ENCODE measurements at regions not wholly inside any gene's neighbourhood (a gene's known extent, or its start where the extent isn't known, plus 50 kb on each side); places are given as distances from the start of the nearest gene placed in this dataset.
"Not testable (repeated sequence)": the region's sequence is repeated elsewhere in the genome, so short reads cannot be mapped to it uniquely, and the experiment has no call there.

DNA sequence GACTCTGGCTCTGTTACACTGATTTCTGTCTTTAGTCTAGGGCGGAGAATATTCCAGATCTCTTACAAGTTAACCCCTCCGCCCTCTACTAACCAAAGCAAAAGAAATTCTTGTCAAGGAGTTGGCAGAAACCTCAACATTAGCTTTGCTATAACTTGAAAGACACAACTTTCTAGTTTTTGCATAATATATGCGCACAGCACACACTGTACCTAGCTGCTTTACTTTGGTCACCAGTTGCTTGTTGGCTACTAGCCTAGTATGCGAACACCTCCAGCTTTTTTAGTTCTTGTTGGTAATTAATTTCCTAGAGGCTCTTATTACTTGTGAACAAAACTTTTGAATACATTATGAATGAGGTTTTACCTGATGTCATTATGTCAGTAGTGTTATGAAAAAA is 348.8 kb upstream of the C2CD4B start:
- no peak for DNase-seq

DNA sequence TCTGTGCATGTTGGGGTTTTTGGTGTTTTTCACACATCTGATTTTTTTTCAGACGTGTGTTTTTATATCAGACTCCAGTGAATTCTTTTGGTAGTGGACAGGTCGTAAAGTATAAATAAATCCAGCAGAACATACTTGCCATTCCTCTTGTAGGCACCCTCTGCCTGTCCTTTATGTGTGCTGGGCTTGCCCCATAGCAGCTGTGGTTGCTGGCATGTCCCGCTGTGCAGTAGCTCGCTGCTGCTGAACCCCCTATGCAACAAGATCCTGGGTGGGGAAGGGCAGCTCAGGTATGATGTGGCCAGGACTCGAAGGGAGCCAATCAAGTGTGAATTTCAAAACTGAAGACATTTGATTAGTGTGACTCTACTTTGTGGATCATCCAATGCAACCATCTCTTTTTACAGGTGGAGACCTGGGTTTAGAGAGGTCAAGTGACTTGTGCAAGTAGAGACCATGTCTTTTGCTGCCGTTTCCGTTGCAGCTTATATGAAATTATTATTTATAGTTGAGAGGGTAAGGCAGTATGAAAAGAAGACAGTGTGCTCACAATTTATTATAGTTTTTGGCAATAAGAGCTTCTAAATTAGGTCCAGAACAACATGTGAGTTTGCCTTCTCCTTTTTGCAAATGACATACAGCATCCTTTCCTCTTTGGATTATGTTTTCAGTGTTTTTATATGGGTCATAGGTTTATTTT is 350.8 kb upstream of the C2CD4B start:
- no peak for DNase-seq

DNA sequence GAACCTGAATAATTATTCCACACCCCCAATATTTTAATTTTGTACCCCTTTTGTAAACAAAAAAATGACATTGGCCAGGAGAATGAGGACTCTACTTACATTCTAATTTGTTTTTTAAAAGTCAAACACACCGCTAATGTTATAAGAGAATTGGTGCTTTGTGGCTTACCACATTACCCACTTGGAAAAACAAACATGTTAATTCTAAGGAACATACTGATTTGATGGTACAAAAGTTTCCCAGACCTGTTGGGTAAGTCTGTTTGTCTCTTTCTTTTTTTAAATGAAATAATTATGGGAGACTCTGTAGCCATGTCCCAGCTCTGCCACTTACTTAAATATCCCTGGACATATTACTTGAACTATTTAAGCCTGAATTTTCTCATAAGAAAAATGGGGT is 352.5 kb upstream of the C2CD4B start:
- DNase-seq = no peak

DNA sequence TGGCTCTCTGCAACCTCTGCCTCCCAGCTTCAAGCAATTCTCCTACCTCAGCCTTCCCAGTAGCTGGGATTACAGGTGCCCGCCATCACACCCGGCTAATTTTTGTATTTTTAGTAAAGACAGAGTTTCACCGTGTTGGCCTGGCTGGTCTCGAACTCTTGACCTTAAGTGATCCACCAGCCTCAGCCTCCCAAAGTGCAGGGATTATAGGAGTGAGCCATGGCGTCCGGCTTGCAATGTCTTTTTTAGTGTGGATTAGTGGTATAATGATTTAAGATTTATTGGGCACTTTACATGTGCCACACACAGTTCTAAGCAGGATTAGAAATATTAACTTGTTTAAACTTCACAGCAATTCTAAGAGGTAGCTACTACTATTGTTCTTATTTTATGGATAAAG is 353.6 kb upstream of the C2CD4B start:
- DNase-seq = not testable (repeated sequence)

DNA sequence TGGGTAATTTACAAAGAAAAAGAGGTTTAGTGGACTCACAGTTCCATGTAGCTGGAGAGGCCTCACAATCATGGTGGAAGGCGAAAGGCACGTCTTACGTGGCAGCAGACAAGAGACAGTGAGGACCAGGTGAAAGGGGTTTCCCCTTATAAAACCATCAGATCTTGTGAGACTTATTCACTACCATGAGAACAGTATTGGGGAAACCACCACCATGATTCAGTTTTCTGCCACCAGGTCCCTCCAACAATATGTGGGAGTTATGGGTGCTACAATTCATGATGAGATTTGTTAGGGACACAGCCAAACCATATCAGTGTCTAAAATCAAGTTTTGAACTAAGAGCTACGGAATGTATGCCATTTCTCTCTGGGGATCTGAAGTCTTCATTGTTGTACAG is 354.8 kb upstream of the C2CD4B start:
- DNase-seq = no peak

DNA sequence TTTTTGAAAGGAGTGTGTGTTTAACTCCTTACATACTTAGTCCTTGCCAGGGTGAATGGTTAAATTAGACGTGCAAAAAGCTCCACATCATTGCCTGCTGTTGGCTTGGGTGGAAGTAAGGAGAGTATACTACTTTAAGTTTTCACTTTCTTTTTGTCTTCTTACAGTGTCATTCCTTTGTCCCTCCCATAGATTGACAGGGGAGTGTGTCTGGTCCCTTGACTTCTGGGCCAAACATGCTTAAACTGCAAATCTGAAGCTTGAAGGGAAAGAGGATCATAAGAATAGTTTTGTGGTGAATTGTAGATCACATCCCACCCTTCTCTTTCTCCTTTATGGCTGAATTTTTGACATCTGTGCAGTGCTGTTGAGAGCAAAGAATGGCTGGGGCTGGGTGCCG is 355.8 kb upstream of the C2CD4B start:
- DNase-seq = no peak

DNA sequence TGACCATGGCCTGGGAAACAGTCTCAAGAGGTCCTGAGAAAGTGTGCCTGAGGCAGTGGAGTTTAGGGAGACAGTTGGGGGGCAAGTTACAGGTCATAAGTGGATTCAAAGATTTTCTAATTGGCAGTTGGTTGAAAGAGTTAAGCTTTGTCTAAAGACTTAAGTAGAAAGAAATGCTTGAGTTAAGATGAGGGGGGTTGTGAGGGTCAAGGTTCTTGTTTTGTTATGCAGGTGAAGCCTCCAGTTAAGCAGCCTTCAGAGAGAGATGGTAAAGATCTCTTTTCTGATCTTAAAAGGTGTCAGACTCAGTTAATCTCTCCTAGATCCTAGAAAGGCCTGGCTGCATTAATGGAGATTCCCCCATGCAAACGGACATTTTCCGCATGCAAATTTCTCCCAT is 356.3 kb upstream of the C2CD4B start:
- DNase-seq = no peak

DNA sequence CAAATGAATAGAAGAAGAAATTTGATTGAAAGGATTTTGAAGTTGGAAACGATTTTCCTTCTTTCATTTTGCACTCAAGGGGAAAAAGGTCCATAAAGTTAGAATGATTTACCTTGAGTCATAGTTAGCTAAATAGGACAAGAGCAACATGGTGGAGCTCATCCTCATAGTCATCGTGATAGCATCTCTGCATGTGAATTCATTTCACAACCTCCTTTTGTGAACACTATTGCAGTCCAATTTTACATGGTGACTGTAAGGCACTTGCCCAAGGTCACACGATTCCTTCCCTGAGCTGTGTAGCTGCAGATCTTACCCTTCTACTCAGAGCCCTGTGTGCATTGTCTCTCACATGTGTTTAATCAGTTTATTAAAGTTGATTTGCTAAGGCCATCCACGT is 359.8 kb upstream of the C2CD4B start:
- no peak for DNase-seq

DNA sequence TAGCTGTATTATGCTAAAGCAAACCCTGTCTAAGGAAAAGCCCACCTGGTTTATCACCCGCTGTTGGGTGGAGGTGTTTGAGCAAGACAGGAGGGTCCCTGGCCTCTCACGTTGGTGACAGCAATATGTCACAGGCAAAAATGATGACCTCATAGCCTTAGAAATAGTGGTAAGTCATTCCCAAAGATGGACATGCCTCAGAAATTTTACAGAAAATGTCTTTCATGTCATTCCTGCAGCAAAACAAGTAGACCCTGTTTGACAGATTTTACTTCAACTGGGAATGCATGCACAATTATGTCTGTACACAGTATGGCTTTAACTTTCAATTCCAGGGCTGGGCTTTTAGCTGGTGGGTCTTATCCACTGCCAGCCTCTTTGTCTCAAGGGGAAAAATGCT is 362.3 kb upstream of the C2CD4B start:
- no peak for DNase-seq

DNA sequence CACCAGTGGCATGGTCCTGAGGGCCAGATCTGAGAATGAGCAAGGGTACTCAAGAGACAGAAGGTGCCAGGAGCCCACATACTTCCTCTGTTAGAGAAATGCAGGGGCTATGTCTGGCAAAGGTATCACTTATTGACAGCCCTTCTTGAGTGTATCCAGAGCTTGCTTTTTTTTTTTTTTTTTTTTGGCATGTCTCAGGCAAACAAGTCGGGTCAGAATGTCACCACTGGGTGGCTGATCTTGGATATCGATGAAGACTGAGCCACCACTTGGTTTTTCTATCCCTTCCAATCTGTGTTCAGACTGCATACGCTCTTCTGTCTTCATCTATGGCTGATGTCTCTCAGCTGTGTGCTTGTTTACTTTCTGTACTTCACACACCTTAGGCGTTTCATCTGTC is 363.4 kb upstream of the C2CD4B start:
- DNase-seq = no peak

DNA sequence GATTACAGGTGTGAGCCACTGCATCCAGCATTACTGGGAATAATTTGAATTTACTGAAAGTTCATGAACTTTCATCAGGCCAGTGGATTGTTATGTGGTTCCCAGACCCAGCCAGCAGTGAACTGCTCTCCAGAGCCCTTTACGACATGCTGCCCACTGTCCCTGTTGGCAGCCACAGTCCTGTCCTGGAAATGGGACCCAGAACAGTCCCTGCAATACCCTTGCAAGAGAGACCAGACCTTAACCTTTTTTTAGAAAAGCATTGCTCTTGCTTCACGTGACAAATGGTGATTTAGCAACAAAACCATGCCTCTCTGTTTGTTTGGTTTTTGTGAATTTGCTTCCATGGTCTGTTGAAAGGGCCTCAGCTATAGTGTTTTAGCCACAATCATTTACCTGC is 367.3 kb upstream of the C2CD4B start:
- DNase-seq = no peak

DNA sequence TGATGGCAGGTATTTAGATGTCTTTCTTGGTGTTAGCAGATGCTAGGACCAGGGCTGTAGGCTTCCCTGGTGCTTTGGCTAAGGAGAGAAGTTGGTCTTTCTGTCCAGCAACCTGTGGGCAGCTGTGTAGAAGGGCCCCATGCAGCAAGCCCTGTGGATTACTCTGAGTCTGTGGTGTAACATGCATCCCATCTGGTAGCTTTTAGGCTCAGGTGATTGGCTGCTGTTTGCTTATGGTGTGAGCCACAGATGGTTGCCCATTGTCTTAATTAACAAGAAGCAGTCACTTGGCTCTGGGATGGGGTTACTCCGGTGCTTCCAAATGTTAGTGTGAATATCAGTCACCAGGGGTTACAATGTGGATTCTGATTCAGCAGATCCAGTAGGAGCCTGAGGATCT is 368.6 kb upstream of the C2CD4B start:
- DNase-seq = no peak

DNA sequence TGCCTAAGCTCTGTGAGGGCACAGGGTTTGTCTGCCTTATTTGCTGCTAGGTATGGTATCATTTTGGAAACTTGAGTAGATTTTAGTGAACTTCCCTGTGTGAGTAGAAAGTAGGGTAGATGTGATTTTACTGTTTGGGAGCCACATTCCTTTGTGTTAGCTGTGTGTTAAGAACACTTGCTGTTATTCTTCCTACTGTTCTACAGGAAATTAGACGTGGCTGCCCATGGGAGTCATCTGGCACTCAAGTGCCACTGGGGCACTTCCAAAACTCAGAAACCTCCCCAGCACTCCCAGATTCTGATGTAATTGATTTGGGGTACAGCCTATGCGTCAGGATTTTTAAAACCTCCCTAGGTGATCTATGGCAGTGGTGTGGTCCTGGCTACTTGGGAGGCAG is 369.9 kb upstream of the C2CD4B start:
- DNase-seq = no peak

DNA sequence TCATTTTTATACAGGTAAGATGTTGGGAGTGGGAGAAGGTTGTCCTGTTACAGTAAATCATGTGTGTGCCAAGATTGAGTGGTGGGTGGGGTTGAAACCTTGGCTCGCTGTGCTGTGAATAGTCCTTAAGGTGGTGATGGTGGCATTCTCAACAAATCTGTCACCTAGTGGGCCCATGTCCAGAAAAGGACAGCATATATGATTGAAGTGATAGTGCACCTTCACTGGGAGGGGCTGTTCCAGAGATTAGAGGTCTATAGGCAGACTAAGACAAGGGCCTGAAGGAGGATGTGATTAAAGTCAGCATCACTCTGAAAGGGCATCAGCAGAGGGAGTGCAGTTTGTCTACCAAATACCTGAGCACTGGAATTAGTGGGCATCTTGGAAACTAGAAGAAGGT is 374.2 kb upstream of the C2CD4B start:
- DNase-seq = no peak

DNA sequence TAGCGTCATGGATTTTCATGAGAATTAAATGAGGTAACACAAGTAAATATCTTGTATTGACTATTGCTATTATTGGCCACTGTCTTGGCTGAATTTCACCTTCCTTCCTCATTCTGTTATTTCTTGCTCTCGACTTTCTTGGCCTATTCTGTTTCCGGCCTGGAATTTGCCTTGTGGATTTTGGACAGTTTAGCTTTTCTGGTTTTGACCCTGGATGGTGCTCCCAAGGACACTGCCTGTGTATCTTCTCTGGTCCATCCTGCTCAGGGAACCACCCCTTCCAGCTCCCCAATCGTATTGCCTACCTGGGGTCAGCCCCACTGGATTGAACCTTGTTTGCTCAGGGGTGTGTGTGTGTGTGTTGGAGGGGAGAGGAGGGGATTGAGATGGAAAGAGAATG is 376.2 kb upstream of the C2CD4B start:
- DNase-seq = no peak

DNA sequence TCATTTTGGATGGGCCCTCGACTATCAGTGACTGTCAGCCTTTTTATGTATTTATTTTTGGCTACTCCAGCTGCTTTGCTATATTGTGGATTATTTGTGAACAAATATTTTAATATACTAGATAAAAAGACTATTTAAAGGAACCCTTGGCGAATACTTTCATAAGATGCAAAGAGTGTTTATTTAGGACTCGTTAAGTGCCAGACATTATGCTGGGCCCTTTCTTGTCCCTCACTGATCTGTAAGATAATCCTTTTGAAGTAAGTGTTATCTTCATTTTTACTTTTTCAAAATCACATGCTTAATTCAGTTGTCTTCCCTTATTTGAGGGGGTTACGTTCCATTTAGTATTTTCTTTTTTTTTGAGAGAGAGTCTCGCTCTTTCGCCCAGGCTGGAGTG is 376.8 kb upstream of the C2CD4B start:
- DNase-seq = no peak

DNA sequence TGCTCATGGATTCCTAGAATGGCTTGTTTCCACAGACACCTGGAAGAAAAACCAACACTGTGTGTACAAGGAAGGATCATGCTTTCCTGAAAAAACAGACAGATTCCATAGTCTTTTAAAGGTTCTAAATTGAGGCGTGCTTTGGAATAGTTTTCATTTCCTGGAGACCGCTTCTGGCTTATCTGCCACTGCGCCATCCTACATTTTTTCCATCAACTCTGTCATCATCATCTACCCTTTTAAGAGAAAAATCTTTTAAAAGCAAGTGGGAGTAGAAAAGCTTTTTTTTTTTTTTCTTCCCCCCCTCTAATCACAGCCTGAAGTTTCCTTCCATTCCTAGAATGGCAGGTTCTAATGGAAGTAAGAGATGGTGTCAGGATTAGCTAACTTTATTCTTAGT is 379.4 kb upstream of the C2CD4B start:
- DNase-seq = no peak

DNA sequence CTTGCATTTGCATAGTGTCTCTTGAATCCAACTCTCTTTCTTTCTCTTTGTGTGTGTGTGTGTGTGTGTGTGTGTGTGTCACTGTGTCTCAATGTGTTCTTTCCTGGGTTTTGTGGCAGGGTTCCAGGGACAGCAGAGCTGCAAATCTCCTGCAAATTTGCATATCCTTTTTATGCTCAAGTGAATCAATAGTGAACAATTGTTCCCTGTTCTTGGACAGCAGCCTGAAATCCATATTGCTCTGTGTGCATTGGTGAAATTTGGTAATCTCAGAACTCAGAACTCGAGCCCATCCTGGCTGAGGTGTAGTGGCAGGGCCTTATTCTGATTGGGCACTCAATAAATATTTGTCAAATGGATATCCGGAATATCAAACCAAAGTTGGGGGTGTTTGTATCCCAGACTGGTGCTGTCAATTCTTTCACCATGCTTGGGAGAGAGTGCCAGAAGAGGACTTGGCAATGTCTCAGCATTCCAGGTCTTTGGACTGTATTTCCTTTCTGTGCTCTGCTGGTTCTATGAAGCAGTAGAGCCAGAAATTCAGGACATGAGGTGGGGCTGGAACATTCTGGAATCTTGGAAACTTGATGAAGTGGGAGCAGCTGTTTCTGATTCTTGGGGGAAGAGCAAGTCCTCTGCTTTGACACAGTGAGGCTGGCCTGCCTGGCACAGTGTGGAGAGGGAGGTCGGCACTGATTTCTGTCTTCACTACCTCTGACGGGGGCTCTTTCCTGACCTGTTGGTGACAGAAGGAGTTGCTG is 380.6 kb upstream of the C2CD4B start:
- no peak for DNase-seq

DNA sequence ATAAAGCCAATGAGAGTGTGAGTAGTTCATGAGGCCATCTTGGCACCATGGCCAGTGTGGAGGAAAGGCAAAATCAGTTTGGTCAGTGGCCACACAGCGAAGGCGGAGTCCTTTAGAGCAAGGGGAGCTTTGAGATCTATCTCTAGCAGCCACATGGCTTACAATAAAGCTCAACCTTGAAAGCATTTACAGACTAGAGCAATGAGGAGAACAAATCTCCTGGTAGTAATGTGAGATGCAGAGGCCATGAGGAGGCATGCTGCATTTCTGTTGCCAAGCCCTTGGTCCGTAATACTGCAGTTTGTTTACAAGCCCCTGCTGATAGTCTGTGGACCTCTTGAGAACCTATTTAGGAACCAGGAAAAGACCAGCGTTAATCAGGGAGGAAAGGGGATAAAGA is 381.5 kb upstream of the C2CD4B start:
- no peak for DNase-seq

DNA sequence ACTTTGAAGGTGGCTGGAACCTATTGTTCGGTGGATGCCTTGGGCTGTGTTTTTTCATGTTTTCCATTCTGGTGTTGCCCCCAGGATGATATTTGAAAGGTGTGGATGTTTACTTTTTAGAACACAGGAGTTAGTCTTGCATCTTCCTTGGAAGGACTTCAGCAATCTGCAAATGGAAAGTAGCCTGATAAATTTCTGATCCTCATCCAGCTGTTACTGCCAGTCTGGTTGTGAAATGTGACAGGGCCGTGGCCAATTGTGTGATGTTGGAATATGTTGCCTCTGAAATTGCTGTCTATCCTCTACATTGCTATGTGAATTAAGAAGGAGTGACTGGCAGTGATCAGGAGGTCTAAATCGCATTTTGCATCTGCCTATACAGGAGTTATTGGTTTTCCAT is 382.5 kb upstream of the C2CD4B start:
- no peak for DNase-seq

DNA sequence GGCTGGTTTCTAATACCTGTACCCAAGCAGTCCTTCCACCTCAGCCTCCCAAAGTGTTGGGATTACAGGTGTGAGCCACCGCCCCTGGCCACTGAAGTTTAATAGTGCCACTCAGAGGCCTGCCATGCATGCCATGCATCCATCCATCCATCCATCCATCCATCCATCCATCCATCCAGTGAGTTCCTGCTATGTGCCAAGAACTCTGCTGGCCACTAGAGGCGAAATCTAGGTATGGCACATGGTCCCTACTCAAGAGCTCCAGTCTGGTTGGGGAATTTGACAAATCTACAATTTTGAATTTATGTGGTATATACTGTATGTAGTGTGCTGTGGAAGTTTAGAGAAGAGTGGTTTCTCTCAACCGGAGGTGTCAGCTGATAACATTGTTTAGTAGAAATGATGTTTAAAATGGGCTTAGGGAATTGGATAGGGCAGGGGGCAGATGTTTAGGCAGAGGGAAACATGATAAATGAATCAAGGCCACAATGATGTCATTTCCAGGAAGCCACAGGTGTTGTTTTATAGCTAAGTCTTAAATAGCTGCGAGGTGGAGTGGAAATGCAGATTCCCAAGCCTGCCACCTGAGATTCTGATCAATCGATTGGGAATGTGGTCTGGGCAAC is 384.4 kb upstream of the C2CD4B start:
- no peak for DNase-seq

DNA sequence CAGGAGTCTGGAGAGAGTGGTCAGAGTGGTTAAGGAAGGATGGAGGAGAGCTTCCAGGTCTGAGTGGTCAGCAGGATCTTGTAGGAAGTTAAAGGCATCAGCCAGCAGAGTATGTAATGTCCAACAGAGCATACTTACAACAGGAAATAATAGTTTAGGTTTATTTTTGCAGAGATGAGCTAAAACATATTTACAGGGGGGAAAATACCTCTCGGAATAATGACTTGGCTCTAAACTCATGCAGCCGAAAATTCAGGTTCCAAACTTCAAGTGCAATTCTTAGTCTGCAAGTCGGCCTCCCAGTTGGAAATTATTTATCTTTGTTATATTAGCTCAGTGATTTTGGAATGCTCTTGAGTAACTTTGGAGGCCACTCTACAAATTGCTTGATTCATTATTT is 385.0 kb upstream of the C2CD4B start:
- no peak for DNase-seq

DNA sequence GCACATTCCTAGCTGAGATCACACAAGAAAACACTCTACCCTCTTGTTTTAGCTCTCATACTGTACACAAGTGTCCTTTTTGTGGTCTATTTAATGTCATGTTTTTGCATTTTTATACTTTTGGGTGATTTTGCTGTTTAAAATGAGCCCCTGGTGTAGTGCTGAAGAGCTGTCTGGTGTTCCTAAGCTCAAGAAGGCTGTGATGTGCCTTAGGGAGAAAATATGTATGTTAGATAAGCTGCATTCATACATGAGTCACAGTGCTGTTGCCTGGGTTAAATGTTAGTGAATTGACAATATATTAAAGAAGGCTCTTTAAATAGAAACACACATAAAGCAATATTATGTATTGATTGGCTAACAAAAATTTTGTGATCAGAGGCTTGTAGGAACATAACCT is 387.4 kb upstream of the C2CD4B start:
- DNase-seq = no peak

DNA sequence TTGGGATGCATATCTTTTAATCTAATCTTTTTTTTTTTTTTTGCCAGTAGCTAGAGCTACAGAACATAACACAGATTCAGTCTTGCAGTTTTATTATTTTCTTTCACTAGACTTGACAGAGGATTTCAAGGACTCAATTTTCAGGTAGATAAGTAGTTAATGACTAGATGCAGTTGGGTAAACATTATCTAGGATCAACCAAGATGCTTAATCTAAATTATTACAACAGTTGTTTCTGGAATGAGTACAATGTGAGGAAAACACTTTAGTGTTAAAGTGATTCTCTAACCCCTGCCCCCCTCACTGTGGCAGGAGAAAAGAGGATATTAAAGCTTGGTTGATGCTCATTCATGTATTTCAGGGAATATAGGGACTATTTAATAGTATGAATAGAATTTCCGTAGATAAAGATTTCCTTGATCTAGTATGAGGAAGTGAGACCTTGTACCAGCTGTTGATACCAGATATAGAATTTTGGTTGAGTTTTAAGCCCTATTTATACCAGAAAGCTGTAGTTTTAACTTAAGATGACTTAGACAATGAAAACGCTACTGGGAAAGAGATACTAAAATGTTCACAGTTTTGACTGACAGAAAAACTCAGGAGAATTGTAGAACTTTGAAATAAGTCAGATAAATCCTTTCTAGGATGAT is 389.0 kb upstream of the C2CD4B start:
- DNase-seq = no peak

Measured in activated naive CD4-positive, alpha-beta T cell treated with anti-CD3 and anti-CD28 coated beads, Interleukin-2, amount 50 U/mL, for 16 hours (primary cell).